ENCODE measurements at regions not wholly inside any gene's neighbourhood (a gene's known extent, or its start where the extent isn't known, plus 50 kb on each side); places are given as distances from the start of the nearest gene placed in this dataset.
A peak's percentile ranks its signal among the peaks of the same experiment; 100 is the strongest.

DNA sequence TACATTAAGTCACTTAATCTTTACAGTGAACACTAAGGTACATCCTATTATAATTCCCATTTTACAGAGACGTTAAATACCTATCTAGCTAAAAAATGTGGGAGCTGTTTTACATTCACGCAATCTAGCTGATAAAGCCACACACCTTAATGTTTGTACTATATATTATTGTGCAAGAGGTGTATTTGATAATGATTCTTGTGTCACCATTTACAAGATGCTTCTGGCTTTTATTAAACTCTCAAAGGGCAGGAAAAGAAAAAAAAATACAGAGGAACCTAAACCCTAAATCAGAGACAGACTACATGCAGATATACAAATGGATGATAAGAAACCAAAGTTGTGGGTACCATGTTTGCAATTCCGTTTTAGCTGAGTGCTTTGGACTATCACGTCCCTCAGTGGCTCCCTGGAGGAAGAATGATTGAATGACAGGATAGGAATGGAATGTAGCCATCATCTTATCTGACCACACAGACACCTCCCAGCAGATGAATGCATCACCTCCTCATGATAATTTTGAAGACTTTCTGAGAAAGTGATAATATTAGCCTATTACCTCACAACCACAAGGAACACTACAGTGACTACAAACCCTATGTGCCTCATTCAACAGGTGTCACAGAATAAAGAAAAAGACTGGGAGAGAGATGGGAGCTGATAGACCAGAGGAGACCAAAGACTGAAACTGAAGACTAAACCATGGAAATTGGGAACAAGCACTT, 230.5 kb upstream of the SERP2 start:
- peak overlapping the region; percentile 62 for H3K4me3 ChIP-seq
- H3K4me2 ChIP-seq: peak overlapping the region; percentile 88
- no peaks in the 10 kb centered on the region; the same call in 1 of the 2 replicates for H3F3A ChIP-seq (replicated peaks; ENCODE audit: low read depth)
- H3K4me1 ChIP-seq (ENCODE audit: insufficient read depth): peaks cover 19% of the 10 kb centered on the region
- no peaks in the 10 kb centered on the region for H3K79me2 ChIP-seq (replicated peaks; ENCODE audit: insufficient read depth)
- H4K20me1 ChIP-seq (replicated peaks; ENCODE audit: insufficient read depth): no peaks in the 10 kb centered on the region
- ATAC-seq: no peak
- no peak overlapping the region for H2AFZ ChIP-seq
- TF ChIP-seq CREB1 (CRISPR knock-in tag; IDR thresholded peaks at IDR 0.05; ENCODE audit: low read depth) (no peak), CTCF (conservative IDR thresholded peaks at IDR 0.05; ENCODE audit: low read depth in 2 of 2) (no peak)
- H3K27me3 ChIP-seq (ENCODE audit: insufficient read depth): no peaks in the 10 kb centered on the region
- no peaks in the 10 kb centered on the region for H3K36me3 Mint-ChIP-seq (ENCODE audit: low read depth)
- no peaks in the 10 kb centered on the region for H3K9me3 Mint-ChIP-seq
- DNase-seq (ENCODE audit: low spot score): no peak
- peak overlapping the region; percentile 90; the same call in 2 of the 3 replicates for H3K4me3 Mint-ChIP-seq
- H3K9me2 ChIP-seq (ENCODE audit: insufficient read depth): 0 out of 2 replicates have a peak, but pooled peaks cover 7% of the 10 kb centered on the region
- H3K27ac Mint-ChIP-seq: no peak overlapping the region
- peaks cover 2% of the 10 kb centered on the region for H3K27me3 Mint-ChIP-seq (ENCODE audit: insufficient read depth, low read depth, poor library complexity)
- H3K36me3 ChIP-seq (ENCODE audit: insufficient read depth): no peaks in the 10 kb centered on the region
- peaks cover 21% of the 10 kb centered on the region for H3K4me1 Mint-ChIP-seq
- no peak overlapping the region for H3K27ac ChIP-seq (ENCODE audit: low read depth)

DNA sequence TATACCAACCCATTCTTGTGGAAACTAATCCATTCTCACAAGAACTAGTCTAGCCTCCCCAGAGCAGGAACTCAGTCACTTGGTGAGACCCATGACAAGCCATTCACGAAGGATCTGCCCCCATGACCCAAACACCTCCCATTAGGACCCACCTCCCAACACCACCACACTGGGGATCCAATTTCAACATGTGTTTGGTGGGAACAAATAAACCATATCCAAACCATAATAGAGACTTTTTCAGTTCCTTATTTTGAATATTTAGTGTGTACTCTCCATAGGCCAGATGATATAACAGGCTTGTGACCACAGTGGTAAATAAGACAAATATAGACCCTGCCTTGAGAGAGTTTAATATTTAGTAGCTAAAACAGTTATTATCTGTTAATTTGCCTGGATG, 227.5 kb upstream of the SERP2 start:
- peaks cover 4% of the 10 kb centered on the region for H3K4me1 Mint-ChIP-seq
- no peak overlapping the region for H3K4me2 ChIP-seq
- DNase-seq (ENCODE audit: low spot score) (no peak), ATAC-seq (no peak)
- H3K79me2 ChIP-seq (replicated peaks; ENCODE audit: insufficient read depth): no peaks in the 10 kb centered on the region
- H3K4me3 Mint-ChIP-seq: no peak overlapping the region
- H3K9me3 Mint-ChIP-seq: no peaks in the 10 kb centered on the region
- H3K4me1 ChIP-seq (ENCODE audit: insufficient read depth): peaks cover 2% of the 10 kb centered on the region; the same call in 1 of the 2 replicates
- H3K27ac ChIP-seq (ENCODE audit: low read depth): no peak overlapping the region
- no peaks in the 10 kb centered on the region for H4K20me1 ChIP-seq (replicated peaks; ENCODE audit: insufficient read depth)
- H3K27ac Mint-ChIP-seq: no peak overlapping the region
- H3K36me3 ChIP-seq (ENCODE audit: insufficient read depth): no peaks in the 10 kb centered on the region
- peaks cover 2% of the 10 kb centered on the region for H3K27me3 Mint-ChIP-seq (ENCODE audit: insufficient read depth, low read depth, poor library complexity)
- no peaks in the 10 kb centered on the region; the same call in 1 of the 2 replicates for H3F3A ChIP-seq (replicated peaks; ENCODE audit: low read depth)
- no peak for TF ChIP-seq JUNB (IDR thresholded peaks at IDR 0.05; ENCODE audit: unreplicated experiment)
- TF ChIP-seq ZNF114 (CRISPR knock-in tag; IDR thresholded peaks at IDR 0.05): no peak
- no peak for TF ChIP-seq ZNF462 (CRISPR knock-in tag; IDR thresholded peaks at IDR 0.05)
- H3K36me3 Mint-ChIP-seq (ENCODE audit: low read depth): no peaks in the 10 kb centered on the region
- 0 out of 2 replicates have a peak, but pooled peaks cover 4% of the 10 kb centered on the region for H3K9me2 ChIP-seq (ENCODE audit: insufficient read depth)
- no peaks in the 10 kb centered on the region for H3K27me3 ChIP-seq (ENCODE audit: insufficient read depth)
- H2AFZ ChIP-seq: no peak overlapping the region
- H3K4me3 ChIP-seq: no peak overlapping the region
